Retinal pigment epithelial cell (primary cell): ENCODE measurements at regions not wholly inside any gene's neighbourhood (a gene's known extent, or its start where the extent isn't known, plus 50 kb on each side); places are given as distances from the start of the nearest gene placed in this dataset.

ENCODE experiments used
- DNase-seq: peaks from one replicate; pipeline ENCODE4 v3.0.0-alpha.2; 2010; ENCODE audit warnings: low read depth
- H3K4me3 ChIP-seq: 2 replicates; pipeline ENCODE4 v1.5.1; 2011; ENCODE audit warnings: mild to moderate bottlenecking, low read length, control low read depth, moderate library complexity
- CTCF ChIP-seq: conservative IDR thresholded peaks from 2 replicates; pipeline ENCODE4 v1.5.1; 2011; ENCODE audit warnings: low read depth, low read length, control low read depth, inconsistent platforms

- DNase-seq = no peak
- TF ChIP-seq CTCF = peak; percentile 91
- H3K4me3 ChIP-seq = peak overlapping the region; percentile 16
These were observed 340.3 kb upstream of the PRKCQ start for GRCh38 chr10:6920072-6921019.

GRCh38 chr10:6919077-6919476 lies 339.0 kb upstream of the PRKCQ start:
- no peak overlapping the region for H3K4me3 ChIP-seq
- no peak for TF ChIP-seq CTCF
- DNase-seq = no peak

GRCh38 chr10:6918305-6918704 lies 338.2 kb upstream of the PRKCQ start:
- H3K4me3 ChIP-seq = no peak overlapping the region
- DNase-seq = no peak
- TF ChIP-seq CTCF = peak; percentile 61

- no peak for DNase-seq
- no peak overlapping the region for H3K4me3 ChIP-seq
- TF ChIP-seq CTCF = no peak
These were observed 337.0 kb upstream of the PRKCQ start for GRCh38 chr10:6917125-6917524.

- TF ChIP-seq CTCF = no peak
- DNase-seq = no peak
- no peak overlapping the region for H3K4me3 ChIP-seq
These were observed 336.5 kb upstream of the PRKCQ start for GRCh38 chr10:6916601-6917000.

- DNase-seq = no peak
- H3K4me3 ChIP-seq = no peak overlapping the region
- TF ChIP-seq CTCF = no peak
These were observed 335.2 kb upstream of the PRKCQ start for GRCh38 chr10:6915307-6915706.

- no peak for TF ChIP-seq CTCF
- DNase-seq = no peak
- no peak overlapping the region for H3K4me3 ChIP-seq
These were observed 332.9 kb upstream of the PRKCQ start for GRCh38 chr10:6912929-6913328.
